ENCODE measurements at regions not wholly inside any gene's neighbourhood (a gene's known extent, or its start where the extent isn't known, plus 50 kb on each side); places are given as distances from the start of the nearest gene placed in this dataset.

GRCh38 chr2:2827046-2827636 lies 496.1 kb upstream of the MYT1L start:
- TF ChIP-seq, protein P1, sequence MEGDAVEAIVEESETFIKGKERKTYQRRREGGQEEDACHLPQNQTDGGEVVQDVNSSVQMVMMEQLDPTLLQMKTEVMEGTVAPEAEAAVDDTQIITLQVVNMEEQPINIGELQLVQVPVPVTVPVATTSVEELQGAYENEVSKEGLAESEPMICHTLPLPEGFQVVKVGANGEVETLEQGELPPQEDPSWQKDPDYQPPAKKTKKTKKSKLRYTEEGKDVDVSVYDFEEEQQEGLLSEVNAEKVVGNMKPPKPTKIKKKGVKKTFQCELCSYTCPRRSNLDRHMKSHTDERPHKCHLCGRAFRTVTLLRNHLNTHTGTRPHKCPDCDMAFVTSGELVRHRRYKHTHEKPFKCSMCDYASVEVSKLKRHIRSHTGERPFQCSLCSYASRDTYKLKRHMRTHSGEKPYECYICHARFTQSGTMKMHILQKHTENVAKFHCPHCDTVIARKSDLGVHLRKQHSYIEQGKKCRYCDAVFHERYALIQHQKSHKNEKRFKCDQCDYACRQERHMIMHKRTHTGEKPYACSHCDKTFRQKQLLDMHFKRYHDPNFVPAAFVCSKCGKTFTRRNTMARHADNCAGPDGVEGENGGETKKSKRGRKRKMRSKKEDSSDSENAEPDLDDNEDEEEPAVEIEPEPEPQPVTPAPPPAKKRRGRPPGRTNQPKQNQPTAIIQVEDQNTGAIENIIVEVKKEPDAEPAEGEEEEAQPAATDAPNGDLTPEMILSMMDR (IDR thresholded peaks at IDR 0.05; ENCODE audit: insufficient read depth, low read length, poor library complexity, severe bottlenecking), result no peak
- TF ChIP-seq EZH2phosphoT487 (conservative IDR thresholded peaks at IDR 0.05; ENCODE audit: low read length), result no peak

Measured in SU-DHL-6 (cell line).